ENCODE measurements at regions not wholly inside any gene's neighbourhood (a gene's known extent, or its start where the extent isn't known, plus 50 kb on each side); places are given as distances from the start of the nearest gene placed in this dataset.

- TF ChIP-seq CTCF (IDR thresholded peaks at IDR 0.05) (no peak), POLR2A (IDR thresholded peaks at IDR 0.05) (no peak)
These were observed 124.1 kb upstream of the SERTAD2 start for GRCh38 chr2:64777841-64778240.

Data from right lobe of liver (tissue), 4 donors.